Caco-2 (cell line): ENCODE measurements at regions not wholly inside any gene's neighbourhood (a gene's known extent, or its start where the extent isn't known, plus 50 kb on each side); places are given as distances from the start of the nearest gene placed in this dataset.

Source experiments
- BruUV-seq: library from RNA; stranded (reverse); fragments of 400-500 nt; replicated peaks from 2 replicates; lab custom pipeline; 2021; lab: Mats Ljungman, UMichigan
- CTCF ChIA-PET: fragments of 300-600 bp; sonication (Branson Sonifier 250); formaldehyde crosslinking; loops from one replicate; lab custom pipeline; 2022; ENCODE audit warnings: antibody characterized with exemption; lab: Charles Lee
- POLR2A ChIA-PET: fragments of 300-600 bp; sonication (Branson Sonifier 250); formaldehyde crosslinking; loops from one replicate; lab custom pipeline; 2022; ENCODE audit warnings: antibody characterized with exemption; lab: Charles Lee
- DNase-seq, 2 experiments: peaks; one replicate each; pipeline versions ENCODE4 v3.0.0 to v3.0.0-alpha.2; 2020 to 2022
- H3K27me3 ChIP-seq: replicated peaks from 2 replicates; pipeline ENCODE4 v1.6.0; 2011; ENCODE audit warnings: low read length; ENCODE audit not compliant: control insufficient read depth, insufficient read depth
- H3K36me3 ChIP-seq: 2 replicates; pipeline ENCODE4 v1.5.1; 2011; ENCODE audit warnings: low read length; ENCODE audit not compliant: control insufficient read depth, insufficient read depth
- H3K4me1 ChIP-seq: fragments of 250-450 bp; sonication (Bioruptor Pico); 2 replicates; pipeline ENCODE4 v1.5.1; 2020; ENCODE audit warnings: mild to moderate bottlenecking
- H3K4me3 ChIP-seq: 2 replicates; pipeline ENCODE4 v1.5.1; 2011; ENCODE audit warnings: low read depth, mild to moderate bottlenecking, control low read depth, low read length
- H3K9me3 ChIP-seq: fragments of 250-450 bp; sonication (Bioruptor Pico); 2 replicates; pipeline ENCODE4 v1.5.1; 2020; ENCODE audit warnings: mild to moderate bottlenecking, moderate library complexity
- H3K27ac Mint-ChIP-seq: one replicate; pipeline ENCODE4 v1.8.0; 2022; ENCODE audit warnings: mixed read lengths; ENCODE audit not compliant: unreplicated experiment
- H3K27me3 Mint-ChIP-seq: one replicate; pipeline ENCODE4 v1.8.0; 2022; ENCODE audit warnings: mixed read lengths; ENCODE audit not compliant: insufficient read depth, unreplicated experiment
- H3K36me3 Mint-ChIP-seq: one replicate; pipeline ENCODE4 v1.8.0; 2022; ENCODE audit warnings: mild to moderate bottlenecking, mixed read lengths; ENCODE audit not compliant: insufficient read depth, unreplicated experiment
- H3K4me1 Mint-ChIP-seq: one replicate; pipeline ENCODE4 v1.8.0; 2022; ENCODE audit warnings: low read depth, mixed read lengths; ENCODE audit not compliant: unreplicated experiment
- H3K4me3 Mint-ChIP-seq: one replicate; pipeline ENCODE4 v1.8.0; 2022; ENCODE audit warnings: mild to moderate bottlenecking, moderate library complexity, mixed read lengths; ENCODE audit not compliant: unreplicated experiment
- H3K9me3 Mint-ChIP-seq: one replicate; pipeline ENCODE4 v1.8.0; 2022; ENCODE audit warnings: mixed read lengths; ENCODE audit not compliant: unreplicated experiment
- CTCF ChIP-seq, 2 experiments: fragments of 200-600 bp in 1 of 2; IDR thresholded peaks; 1 replicate in 1 of 2; 2 replicates in 1 of 2; pipeline versions ENCODE4 v1.5.1 to v1.8.0; 2011 to 2022; ENCODE audit warnings: antibody characterized with exemption in 1 of 2, control low read depth in 1 of 2, inconsistent platforms in 1 of 2, low read depth in 1 of 2, low read length in 1 of 2, mild to moderate bottlenecking in 1 of 2, moderate library complexity in 1 of 2; ENCODE audit not compliant: insufficient read depth in 1 of 2, severe bottlenecking in 1 of 2, unreplicated experiment in 1 of 2
- intact Hi-C: fragments of 100-400 bp; cut with micrococcal nuclease; formaldehyde crosslinking; loops from one replicate; pipeline ENCODE4 v1.10.0; 2022; ENCODE audit not compliant: unreplicated experiment

DNA sequence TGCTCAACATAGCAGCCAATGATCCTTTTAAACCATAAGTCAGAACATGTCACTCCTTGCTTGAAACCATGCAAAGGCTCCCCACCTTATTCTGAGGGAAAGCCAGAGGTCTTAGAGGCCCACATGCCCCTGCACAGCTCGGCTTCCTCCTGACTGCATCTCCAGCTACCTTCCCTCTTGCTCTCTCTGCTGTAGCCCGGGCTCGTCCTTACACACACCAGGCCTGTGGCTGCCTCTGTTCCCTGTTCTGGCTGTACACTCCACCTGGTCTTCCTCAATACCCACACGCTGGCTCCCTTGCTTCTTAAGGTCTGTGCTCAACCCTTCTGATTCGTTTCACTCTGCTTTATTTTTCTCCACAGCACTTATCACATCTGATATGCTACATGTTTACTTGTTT, 116.2 kb downstream of the TNFAIP3 start:
- no TSS peak for BruUV-seq
- no peak overlapping the region for H3K4me3 ChIP-seq
- no peak overlapping the region for H3K4me3 Mint-ChIP-seq
- no peaks in the 10 kb centered on the region for H3K27me3 Mint-ChIP-seq
- ChIA-PET CTCF (no interaction called here), POLR2A (no interaction called here)
- no peaks in the 10 kb centered on the region for H3K9me3 ChIP-seq
- H3K36me3 Mint-ChIP-seq, result peaks cover 5% of the 10 kb centered on the region
- no peaks in the 10 kb centered on the region for H3K9me3 Mint-ChIP-seq
- no peak overlapping the region for H3K27ac Mint-ChIP-seq
- H3K4me1 ChIP-seq, result peaks cover 25% of the 10 kb centered on the region
- TF ChIP-seq CTCF (IDR thresholded peaks at IDR 0.05; ENCODE audit: insufficient read depth in 1 of 2, low read depth in 1 of 2, low read length in 1 of 2, severe bottlenecking in 1 of 2, unreplicated experiment in 1 of 2), result no peak
- no peaks in the 10 kb centered on the region for H3K36me3 ChIP-seq
- intact Hi-C loops, result no loop called here
- H3K4me1 Mint-ChIP-seq, result peaks cover 10% of the 10 kb centered on the region
- no peak for DNase-seq
- no peaks in the 10 kb centered on the region for H3K27me3 ChIP-seq

DNA sequence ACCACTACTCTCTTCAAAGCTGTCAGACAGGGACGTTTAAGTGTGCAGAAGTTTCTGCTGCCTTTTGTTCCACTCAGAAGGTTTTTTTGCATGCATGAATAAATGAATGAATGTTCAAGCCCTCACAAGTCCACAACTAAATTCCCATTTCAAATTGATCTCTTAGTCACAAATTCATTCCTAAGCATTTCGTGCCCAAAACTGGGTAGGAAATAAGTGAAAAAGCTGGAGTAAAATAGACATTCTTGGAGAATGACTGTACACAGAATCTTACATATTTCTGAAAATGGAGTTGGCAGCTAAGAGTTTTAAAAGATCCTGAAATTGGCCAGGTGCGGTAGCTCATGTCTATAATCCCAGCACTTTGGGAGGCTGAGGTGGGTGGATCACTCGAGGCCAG, 117.6 kb downstream of the PERP start:
- H3K27me3 Mint-ChIP-seq, result no peaks in the 10 kb centered on the region
- H3K9me3 ChIP-seq, result no peaks in the 10 kb centered on the region
- CTCF ChIA-PET, result no interaction called here
- H3K4me3 Mint-ChIP-seq, result no peak overlapping the region
- no peaks in the 10 kb centered on the region for H3K27me3 ChIP-seq
- H3K4me1 ChIP-seq, result no peaks in the 10 kb centered on the region
- no peak for DNase-seq
- H3K4me1 Mint-ChIP-seq, result no peaks in the 10 kb centered on the region
- no peak overlapping the region for H3K27ac Mint-ChIP-seq
- no TSS peak for BruUV-seq
- POLR2A ChIA-PET, result interaction anchor here (0.6 kb wide), 1 partner anchor 53 kb away, joined by 10 read pairs; no protein-coding TSS in a partner anchor
- no peak for TF ChIP-seq CTCF (IDR thresholded peaks at IDR 0.05; ENCODE audit: insufficient read depth in 1 of 2, low read depth in 1 of 2, low read length in 1 of 2, severe bottlenecking in 1 of 2, unreplicated experiment in 1 of 2)
- H3K36me3 Mint-ChIP-seq, result no peaks in the 10 kb centered on the region
- no peaks in the 10 kb centered on the region for H3K36me3 ChIP-seq
- intact Hi-C loops, result no loop called here
- H3K4me3 ChIP-seq, result no peak overlapping the region
- H3K9me3 Mint-ChIP-seq, result peaks cover 9% of the 10 kb centered on the region

- H3K36me3 Mint-ChIP-seq, result no peaks in the 10 kb centered on the region
- no peak for TF ChIP-seq CTCF (IDR thresholded peaks at IDR 0.05; ENCODE audit: insufficient read depth in 1 of 2, low read depth in 1 of 2, low read length in 1 of 2, severe bottlenecking in 1 of 2, unreplicated experiment in 1 of 2)
- no TSS peak for BruUV-seq
Measured at GRCh38 chr6:137995371-137995770, 111.8 kb downstream of the PERP start.

More at GRCh38 chr6:137995371-137995770, 111.8 kb downstream of the PERP start:
- Mint-ChIP-seq H3K27me3 (no peaks in the 10 kb centered on the region), H3K27ac (no peak overlapping the region), H3K4me1 (no peaks in the 10 kb centered on the region), H3K4me3 (no peak overlapping the region), H3K9me3 (peaks cover 10% of the 10 kb centered on the region)
- Histone ChIP-seq H3K4me1 (no peaks in the 10 kb centered on the region), H3K9me3 (peaks cover 6% of the 10 kb centered on the region; the same call in 1 of the 2 replicates), H3K36me3 (no peaks in the 10 kb centered on the region), H3K4me3 (no peak overlapping the region), H3K27me3 (no peaks in the 10 kb centered on the region)
- POLR2A ChIA-PET, result no interaction called here
- no peak for DNase-seq
- CTCF ChIA-PET, result no interaction called here
- intact Hi-C loops, result no loop called here
